Spleen (tissue), 7 donors: ENCODE measurements at regions not wholly inside any gene's neighbourhood (a gene's known extent, or its start where the extent isn't known, plus 50 kb on each side); places are given as distances from the start of the nearest gene placed in this dataset.

Experiments used
- POLR2A ChIP-seq, 3 donors: fragments of 450-650 bp; IDR thresholded peaks; one replicate each; pipeline ENCODE4 v1.5.1; 2017; ENCODE audit warnings: antibody characterized with exemption in 3 of 3, mild to moderate bottlenecking in 1 of 3
- TF ChIP-seq, protein P1 (sequence below), 11 experiments: fragments of 200-600 bp in 7 of 11; fragments of 450-650 bp in 4 of 11; sonication (generic) in 4 of 11; IDR thresholded peaks in 8 of 11; conservative IDR thresholded peaks in 3 of 11; 1 replicate in 7 of 11; 2 replicates in 4 of 11; pipeline versions ENCODE4 v1.4.0 to v1.8.0; 2016 to 2021; ENCODE audit warnings: antibody characterized with exemption in 11 of 11, inconsistent platforms in 4 of 11, mild to moderate bottlenecking in 1 of 11
- donor health status: DM: no; HTN: no; CAD: no; lungs with moderate emphysema.
- donor health status: DM: no; HTN: no; CAD: no.
- donor health status: DM: no; HTN: no; CAD: no.

DNA sequence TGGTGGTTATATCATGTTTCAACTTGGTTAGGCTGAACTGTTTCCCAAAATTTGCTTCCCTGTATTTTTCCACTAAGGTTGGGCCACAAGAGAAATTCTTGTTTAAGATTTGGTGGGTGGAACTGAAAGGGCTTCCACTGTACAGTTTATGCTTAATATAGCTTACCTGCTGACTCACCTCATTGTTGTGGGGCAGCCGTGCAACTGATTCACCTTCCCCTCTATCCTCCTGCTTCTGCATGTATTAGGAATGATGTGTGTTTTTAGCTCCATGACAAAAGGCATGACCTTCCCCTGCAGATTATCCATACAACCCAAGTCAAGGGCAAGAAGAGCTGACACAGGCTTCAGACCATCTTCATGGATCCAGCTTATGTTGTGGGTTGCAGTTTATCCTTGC, 98.4 kb upstream of the GULP1 start:
- TF ChIP-seq, protein P1, sequence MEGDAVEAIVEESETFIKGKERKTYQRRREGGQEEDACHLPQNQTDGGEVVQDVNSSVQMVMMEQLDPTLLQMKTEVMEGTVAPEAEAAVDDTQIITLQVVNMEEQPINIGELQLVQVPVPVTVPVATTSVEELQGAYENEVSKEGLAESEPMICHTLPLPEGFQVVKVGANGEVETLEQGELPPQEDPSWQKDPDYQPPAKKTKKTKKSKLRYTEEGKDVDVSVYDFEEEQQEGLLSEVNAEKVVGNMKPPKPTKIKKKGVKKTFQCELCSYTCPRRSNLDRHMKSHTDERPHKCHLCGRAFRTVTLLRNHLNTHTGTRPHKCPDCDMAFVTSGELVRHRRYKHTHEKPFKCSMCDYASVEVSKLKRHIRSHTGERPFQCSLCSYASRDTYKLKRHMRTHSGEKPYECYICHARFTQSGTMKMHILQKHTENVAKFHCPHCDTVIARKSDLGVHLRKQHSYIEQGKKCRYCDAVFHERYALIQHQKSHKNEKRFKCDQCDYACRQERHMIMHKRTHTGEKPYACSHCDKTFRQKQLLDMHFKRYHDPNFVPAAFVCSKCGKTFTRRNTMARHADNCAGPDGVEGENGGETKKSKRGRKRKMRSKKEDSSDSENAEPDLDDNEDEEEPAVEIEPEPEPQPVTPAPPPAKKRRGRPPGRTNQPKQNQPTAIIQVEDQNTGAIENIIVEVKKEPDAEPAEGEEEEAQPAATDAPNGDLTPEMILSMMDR (IDR thresholded peaks at IDR 0.05 in 8 of 11, conservative IDR thresholded peaks at IDR 0.05 in 3 of 11) = no peak
- TF ChIP-seq POLR2A (IDR thresholded peaks at IDR 0.05) = no peak
